ENCODE measurements at regions not wholly inside any gene's neighbourhood (a gene's known extent, or its start where the extent isn't known, plus 50 kb on each side); places are given as distances from the start of the nearest gene placed in this dataset.
"Not testable (repeated sequence)": the region's sequence is repeated elsewhere in the genome, so short reads cannot be mapped to it uniquely, and the experiment has no call there.

DNA sequence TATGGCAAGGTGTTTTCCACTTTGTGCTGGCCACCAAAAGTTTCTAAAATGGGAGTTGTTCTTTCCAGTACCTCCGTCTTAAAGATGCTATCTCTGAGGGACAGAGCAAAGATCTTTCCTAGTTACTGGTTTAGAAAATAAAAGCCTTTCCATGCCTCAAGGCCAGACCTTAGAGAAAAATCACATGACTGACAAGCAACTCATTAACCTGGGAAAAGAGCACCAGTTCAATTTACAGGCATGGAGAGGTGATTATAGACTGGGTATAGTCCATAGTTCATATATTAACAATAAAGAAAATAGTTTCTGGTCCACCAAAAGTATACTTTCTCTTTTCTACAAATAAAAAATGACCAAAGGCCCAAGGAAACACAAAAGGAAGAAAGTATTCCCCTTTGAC, 230.7 kb downstream of the TOX3 start:
- no peak overlapping the region for H3K27ac ChIP-seq (ENCODE audit: insufficient read depth, low read length, poor library complexity, severe bottlenecking)
- H3K4me3 ChIP-seq (ENCODE audit: insufficient read depth, low read depth, low read length, poor library complexity, severe bottlenecking), result no peak overlapping the region
- no peaks in the 10 kb centered on the region for H3K4me1 ChIP-seq (ENCODE audit: control insufficient read depth, insufficient read depth, low read length, poor library complexity, severe bottlenecking)
- H3K27me3 ChIP-seq (replicated peaks; ENCODE audit: control insufficient read depth, insufficient read depth, low read length, poor library complexity, severe bottlenecking), result no peaks in the 10 kb centered on the region
- no peak for DNase-seq
- H3K36me3 ChIP-seq (ENCODE audit: control insufficient read depth, insufficient read depth, low read length), result no peaks in the 10 kb centered on the region
- no peaks in the 10 kb centered on the region for H3K9me3 ChIP-seq (ENCODE audit: control insufficient read depth, low read length)

DNA sequence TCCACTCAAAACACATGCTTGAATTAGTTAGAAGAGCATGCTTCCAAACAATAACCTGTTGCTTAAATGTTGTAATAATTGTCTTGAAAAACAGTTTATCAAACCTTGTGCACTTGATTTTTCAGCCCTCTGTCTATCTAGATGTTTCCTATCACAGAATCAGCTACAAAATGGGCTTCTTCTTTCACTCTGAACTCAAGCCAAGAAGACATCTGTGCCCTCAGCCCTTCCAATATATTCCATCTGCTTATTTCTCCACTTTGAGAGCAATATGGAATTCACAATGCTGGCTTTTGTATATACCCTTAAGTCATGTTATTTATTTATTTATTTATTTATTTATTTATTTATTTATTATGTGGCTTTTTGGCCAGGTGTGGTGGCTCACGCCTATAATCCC, 234.2 kb downstream of the TOX3 start:
- H3K4me1 ChIP-seq (ENCODE audit: control insufficient read depth, insufficient read depth, low read length, poor library complexity, severe bottlenecking), result no peaks in the 10 kb centered on the region
- no peak overlapping the region for H3K4me3 ChIP-seq (ENCODE audit: insufficient read depth, low read depth, low read length, poor library complexity, severe bottlenecking)
- H3K27ac ChIP-seq (ENCODE audit: insufficient read depth, low read length, poor library complexity, severe bottlenecking), result no peak overlapping the region
- no peak for DNase-seq
- no peaks in the 10 kb centered on the region for H3K9me3 ChIP-seq (ENCODE audit: control insufficient read depth, low read length)
- H3K27me3 ChIP-seq (replicated peaks; ENCODE audit: control insufficient read depth, insufficient read depth, low read length, poor library complexity, severe bottlenecking), result no peaks in the 10 kb centered on the region
- no peaks in the 10 kb centered on the region for H3K36me3 ChIP-seq (ENCODE audit: control insufficient read depth, insufficient read depth, low read length)

DNA sequence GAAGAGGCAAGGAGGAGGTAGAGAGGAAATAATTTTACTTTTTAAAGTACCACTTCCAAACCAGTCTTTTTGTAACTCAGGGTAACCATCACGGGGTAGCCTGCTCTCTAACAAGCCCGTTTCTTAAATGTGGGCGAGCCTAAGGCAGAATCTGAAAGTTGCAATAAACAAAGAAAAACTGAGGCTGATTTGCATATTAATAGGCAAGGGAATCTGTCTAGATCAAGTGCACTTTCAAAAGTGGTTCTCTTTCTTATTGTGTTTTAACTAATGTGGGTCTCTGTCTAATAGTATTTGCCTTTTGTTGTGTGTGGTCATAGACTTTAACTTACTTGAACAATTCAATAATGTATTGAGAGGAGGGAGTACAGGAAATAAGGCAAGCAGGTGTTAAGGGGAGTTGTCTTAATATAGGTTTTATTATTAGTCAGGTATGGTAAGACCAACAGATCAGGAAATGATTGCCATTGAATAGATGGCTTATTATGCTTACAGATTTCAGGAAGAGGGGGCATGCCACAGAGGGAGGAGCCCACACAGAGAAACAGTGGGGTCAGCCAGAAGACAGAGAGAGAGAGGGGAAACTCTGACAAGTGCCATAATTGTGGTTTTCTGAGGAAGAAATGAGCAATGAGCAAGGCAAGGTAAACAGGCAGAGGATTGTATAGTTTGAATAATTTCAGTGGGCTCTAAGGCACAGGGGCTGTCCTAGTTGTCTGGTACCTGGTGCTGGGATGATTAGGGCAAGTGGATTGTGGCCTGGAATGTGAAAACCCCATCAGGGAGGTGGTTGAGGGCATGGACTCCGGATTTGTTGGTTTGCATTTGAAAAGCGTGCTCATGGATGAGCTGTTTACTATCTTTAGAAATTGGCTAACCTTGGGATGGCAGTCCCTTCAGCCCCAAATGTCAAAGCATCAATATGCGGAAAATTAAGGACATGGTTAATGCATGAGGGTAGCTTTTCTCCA, 237.2 kb downstream of the TOX3 start:
- Histone ChIP-seq H3K4me3 (ENCODE audit: insufficient read depth, low read depth, low read length, poor library complexity, severe bottlenecking) (no peak overlapping the region), H3K36me3 (ENCODE audit: control insufficient read depth, insufficient read depth, low read length) (no peaks in the 10 kb centered on the region), H3K27me3 (replicated peaks; ENCODE audit: control insufficient read depth, insufficient read depth, low read length, poor library complexity, severe bottlenecking) (no peaks in the 10 kb centered on the region), H3K27ac (ENCODE audit: insufficient read depth, low read length, poor library complexity, severe bottlenecking) (no peak overlapping the region), H3K9me3 (ENCODE audit: control insufficient read depth, low read length) (no peaks in the 10 kb centered on the region), H3K4me1 (ENCODE audit: control insufficient read depth, insufficient read depth, low read length, poor library complexity, severe bottlenecking) (no peaks in the 10 kb centered on the region)
- no peak for DNase-seq

DNA sequence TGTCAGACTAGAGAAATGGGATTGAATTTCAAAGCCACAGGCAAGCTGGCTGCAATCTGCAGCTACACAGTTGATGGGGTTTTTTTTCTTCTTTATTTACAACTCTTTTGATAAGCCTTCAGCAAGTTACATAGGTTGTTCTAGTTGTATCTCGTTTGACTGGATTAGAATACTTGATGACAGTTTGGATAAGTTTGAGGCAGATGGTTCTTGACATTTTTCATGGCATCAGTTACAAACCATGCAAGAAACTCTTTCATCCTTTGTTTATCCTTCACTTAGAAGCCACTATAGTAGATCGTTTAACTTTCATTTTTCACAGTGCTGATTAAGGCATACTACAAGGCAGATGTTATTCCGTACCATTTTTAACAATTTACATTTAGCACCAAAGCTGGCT, 238.9 kb downstream of the TOX3 start:
- no peaks in the 10 kb centered on the region for H3K4me1 ChIP-seq (ENCODE audit: control insufficient read depth, insufficient read depth, low read length, poor library complexity, severe bottlenecking)
- no peaks in the 10 kb centered on the region for H3K9me3 ChIP-seq (ENCODE audit: control insufficient read depth, low read length)
- DNase-seq, result no peak

DNA sequence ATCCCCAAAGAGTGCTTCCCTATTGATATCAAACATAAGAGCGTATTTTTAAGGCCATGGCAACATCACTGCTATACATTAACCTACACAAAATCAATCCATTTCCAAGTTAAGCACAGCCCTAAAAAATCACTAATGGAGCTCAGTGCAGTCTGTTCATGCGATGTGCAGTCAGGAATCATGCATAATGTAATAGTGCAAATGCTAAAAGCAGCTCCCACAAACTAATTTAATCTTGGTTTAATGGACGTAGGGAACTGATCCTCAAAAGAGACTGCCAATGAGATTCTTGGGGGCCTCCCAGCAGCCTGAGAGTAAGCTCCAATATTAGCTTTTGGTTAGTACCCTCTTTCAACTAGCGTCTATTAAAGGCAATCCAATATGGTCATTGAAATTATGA, 245.9 kb downstream of the TOX3 start:
- Histone ChIP-seq H3K4me1 (ENCODE audit: control insufficient read depth, insufficient read depth, low read length, poor library complexity, severe bottlenecking) (no peaks in the 10 kb centered on the region), H3K4me3 (ENCODE audit: insufficient read depth, low read depth, low read length, poor library complexity, severe bottlenecking) (no peak overlapping the region), H3K27me3 (replicated peaks; ENCODE audit: control insufficient read depth, insufficient read depth, low read length, poor library complexity, severe bottlenecking) (no peaks in the 10 kb centered on the region), H3K36me3 (ENCODE audit: control insufficient read depth, insufficient read depth, low read length) (no peaks in the 10 kb centered on the region), H3K9me3 (ENCODE audit: control insufficient read depth, low read length) (no peaks in the 10 kb centered on the region), H3K27ac (ENCODE audit: insufficient read depth, low read length, poor library complexity, severe bottlenecking) (no peak overlapping the region)
- DNase-seq, result no peak

More for the DNA sequence above, 238.9 kb downstream of the TOX3 start:
- Histone ChIP-seq H3K27ac (ENCODE audit: insufficient read depth, low read length, poor library complexity, severe bottlenecking) (no peak overlapping the region), H3K4me3 (ENCODE audit: insufficient read depth, low read depth, low read length, poor library complexity, severe bottlenecking) (no peak overlapping the region), H3K27me3 (replicated peaks; ENCODE audit: control insufficient read depth, insufficient read depth, low read length, poor library complexity, severe bottlenecking) (no peaks in the 10 kb centered on the region), H3K36me3 (ENCODE audit: control insufficient read depth, insufficient read depth, low read length) (no peaks in the 10 kb centered on the region)

DNA sequence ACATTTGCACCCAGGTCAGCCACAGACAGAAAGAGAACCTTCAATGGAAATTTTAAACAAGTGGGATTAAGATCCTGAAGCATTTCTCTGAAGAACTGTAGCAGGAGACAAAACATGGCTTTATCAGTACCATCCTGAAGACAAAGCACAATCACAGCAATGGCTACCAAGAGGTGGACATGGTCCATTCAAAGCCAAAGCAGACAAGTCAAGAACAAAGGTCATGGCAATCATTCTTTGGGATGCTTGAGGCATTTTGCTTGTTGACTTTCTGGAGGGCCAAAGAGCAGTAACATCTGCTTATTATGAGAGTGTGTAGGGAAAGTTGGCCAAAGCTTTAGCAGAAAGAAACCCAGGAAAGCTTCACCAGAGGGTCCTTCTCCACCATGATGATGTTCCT, 248.2 kb downstream of the TOX3 start:
- Histone ChIP-seq H3K27ac (ENCODE audit: insufficient read depth, low read length, poor library complexity, severe bottlenecking) (no peak overlapping the region), H3K4me3 (ENCODE audit: insufficient read depth, low read depth, low read length, poor library complexity, severe bottlenecking) (no peak overlapping the region), H3K9me3 (ENCODE audit: control insufficient read depth, low read length) (no peaks in the 10 kb centered on the region), H3K27me3 (replicated peaks; ENCODE audit: control insufficient read depth, insufficient read depth, low read length, poor library complexity, severe bottlenecking) (no peaks in the 10 kb centered on the region), H3K36me3 (ENCODE audit: control insufficient read depth, insufficient read depth, low read length) (no peaks in the 10 kb centered on the region), H3K4me1 (ENCODE audit: control insufficient read depth, insufficient read depth, low read length, poor library complexity, severe bottlenecking) (no peaks in the 10 kb centered on the region)
- DNase-seq, result no peak

DNA sequence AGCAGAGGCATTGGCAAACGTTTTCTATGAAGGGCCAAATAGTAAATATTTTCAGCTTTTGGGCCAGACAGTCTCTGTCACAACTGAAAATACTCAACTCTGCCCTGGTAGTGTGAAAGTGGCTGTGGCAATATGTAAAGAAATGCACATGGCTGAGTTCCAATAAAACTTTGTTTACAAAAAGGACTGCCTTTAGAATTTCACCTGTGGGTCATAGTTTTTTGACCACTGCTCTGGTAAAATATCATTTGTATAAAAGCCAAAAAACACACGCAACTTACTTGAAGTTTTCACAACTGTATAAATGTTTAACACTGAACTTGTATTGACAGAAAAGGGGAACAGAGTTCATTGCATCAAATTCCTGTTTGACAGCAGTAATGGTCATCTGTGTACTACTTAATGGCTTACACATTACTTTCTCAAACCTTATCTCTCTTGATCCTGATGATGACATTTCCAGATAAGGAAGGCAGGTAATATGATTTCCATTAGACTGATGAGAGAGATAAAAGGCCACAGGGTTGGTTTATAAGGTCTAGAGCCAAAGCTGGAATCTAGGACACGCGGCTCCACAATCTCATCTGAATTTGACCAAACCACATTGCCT, 250.1 kb downstream of the TOX3 start:
- not testable (repeated sequence) for H3K27ac ChIP-seq (ENCODE audit: insufficient read depth, low read length, poor library complexity, severe bottlenecking); H3K4me1 ChIP-seq (ENCODE audit: control insufficient read depth, insufficient read depth, low read length, poor library complexity, severe bottlenecking); H3K27me3 ChIP-seq (replicated peaks; ENCODE audit: control insufficient read depth, insufficient read depth, low read length, poor library complexity, severe bottlenecking); H3K36me3 ChIP-seq (ENCODE audit: control insufficient read depth, insufficient read depth, low read length); H3K4me3 ChIP-seq (ENCODE audit: insufficient read depth, low read depth, low read length, poor library complexity, severe bottlenecking); DNase-seq; H3K9me3 ChIP-seq (ENCODE audit: control insufficient read depth, low read length)

DNA sequence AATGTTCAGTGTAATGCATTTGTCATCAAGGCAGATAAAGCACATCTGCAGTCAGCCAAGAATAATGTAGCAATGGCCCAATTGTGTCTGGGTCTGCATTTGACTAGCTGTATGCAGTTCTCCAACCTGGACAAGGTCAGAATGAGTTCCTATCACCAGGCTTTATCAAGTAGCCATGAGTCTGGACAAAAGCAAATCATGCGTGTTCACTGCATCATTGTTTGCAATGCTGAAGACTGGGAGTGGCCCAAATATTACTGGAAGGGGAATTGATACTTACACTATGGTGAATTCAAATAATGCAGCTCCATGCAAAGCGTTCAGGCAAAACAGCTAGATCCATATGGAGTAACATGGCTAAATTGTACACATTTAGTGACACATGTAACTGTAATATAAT, 250.9 kb downstream of the TOX3 start:
- no peak overlapping the region for H3K27ac ChIP-seq (ENCODE audit: insufficient read depth, low read length, poor library complexity, severe bottlenecking)
- no peaks in the 10 kb centered on the region for H3K9me3 ChIP-seq (ENCODE audit: control insufficient read depth, low read length)
- H3K27me3 ChIP-seq (replicated peaks; ENCODE audit: control insufficient read depth, insufficient read depth, low read length, poor library complexity, severe bottlenecking), result no peaks in the 10 kb centered on the region
- H3K36me3 ChIP-seq (ENCODE audit: control insufficient read depth, insufficient read depth, low read length), result no peaks in the 10 kb centered on the region
- H3K4me3 ChIP-seq (ENCODE audit: insufficient read depth, low read depth, low read length, poor library complexity, severe bottlenecking), result no peak overlapping the region
- no peak for DNase-seq
- no peaks in the 10 kb centered on the region for H3K4me1 ChIP-seq (ENCODE audit: control insufficient read depth, insufficient read depth, low read length, poor library complexity, severe bottlenecking)

DNA sequence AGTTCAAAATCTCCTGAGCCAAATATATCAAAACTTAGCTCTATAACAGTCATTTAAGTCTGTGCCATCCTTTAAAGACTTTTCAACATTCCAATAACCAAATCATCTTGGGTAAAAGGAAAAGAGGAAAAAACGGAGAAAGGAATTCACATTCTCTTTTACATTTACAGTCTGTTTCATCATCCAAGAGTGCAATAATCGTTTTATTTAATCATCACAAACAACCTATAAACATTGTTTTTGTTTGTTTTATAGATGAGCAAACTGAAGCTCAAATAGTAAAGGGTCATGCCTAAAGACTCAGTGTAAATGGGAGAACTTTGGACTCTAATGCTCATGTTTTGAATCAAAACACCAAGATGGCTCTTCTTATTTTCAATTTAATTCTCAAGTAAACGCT, 252.3 kb downstream of the TOX3 start:
- H3K27ac ChIP-seq (ENCODE audit: insufficient read depth, low read length, poor library complexity, severe bottlenecking), result no peak overlapping the region
- H3K4me1 ChIP-seq (ENCODE audit: control insufficient read depth, insufficient read depth, low read length, poor library complexity, severe bottlenecking), result no peaks in the 10 kb centered on the region
- H3K9me3 ChIP-seq (ENCODE audit: control insufficient read depth, low read length), result no peaks in the 10 kb centered on the region
- DNase-seq, result no peak
- H3K36me3 ChIP-seq (ENCODE audit: control insufficient read depth, insufficient read depth, low read length), result no peaks in the 10 kb centered on the region
- H3K4me3 ChIP-seq (ENCODE audit: insufficient read depth, low read depth, low read length, poor library complexity, severe bottlenecking), result no peak overlapping the region
- no peaks in the 10 kb centered on the region for H3K27me3 ChIP-seq (replicated peaks; ENCODE audit: control insufficient read depth, insufficient read depth, low read length, poor library complexity, severe bottlenecking)

DNA sequence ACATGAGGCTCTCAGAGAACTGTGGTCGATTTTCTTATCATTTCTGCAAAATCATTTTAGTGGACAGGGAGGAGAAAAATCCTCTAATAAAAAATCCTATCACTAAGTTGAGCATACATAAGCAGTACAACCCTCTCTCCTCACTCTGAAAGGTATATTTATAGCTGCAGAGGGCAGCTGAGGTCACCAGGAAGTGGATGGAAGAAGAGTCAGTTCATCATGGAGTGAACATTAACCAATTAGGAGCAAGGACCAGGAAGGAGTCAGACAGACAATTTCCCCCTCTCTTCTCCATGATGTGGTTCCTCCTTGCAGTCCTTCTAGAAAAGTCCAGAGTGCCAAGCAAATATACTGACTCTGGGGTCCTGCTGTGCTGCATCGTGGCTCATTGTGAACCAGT, 253.7 kb downstream of the TOX3 start:
- DNase-seq, result no peak
- Histone ChIP-seq H3K4me3 (ENCODE audit: insufficient read depth, low read depth, low read length, poor library complexity, severe bottlenecking) (no peak overlapping the region), H3K27ac (ENCODE audit: insufficient read depth, low read length, poor library complexity, severe bottlenecking) (no peak overlapping the region), H3K9me3 (ENCODE audit: control insufficient read depth, low read length) (no peaks in the 10 kb centered on the region), H3K4me1 (ENCODE audit: control insufficient read depth, insufficient read depth, low read length, poor library complexity, severe bottlenecking) (no peaks in the 10 kb centered on the region), H3K36me3 (ENCODE audit: control insufficient read depth, insufficient read depth, low read length) (no peaks in the 10 kb centered on the region), H3K27me3 (replicated peaks; ENCODE audit: control insufficient read depth, insufficient read depth, low read length, poor library complexity, severe bottlenecking) (no peaks in the 10 kb centered on the region)

All from effector memory CD4-positive, alpha-beta T cell (primary cell).